ENCODE measurements at regions not wholly inside any gene's neighbourhood (a gene's known extent, or its start where the extent isn't known, plus 50 kb on each side); places are given as distances from the start of the nearest gene placed in this dataset.

DNA sequence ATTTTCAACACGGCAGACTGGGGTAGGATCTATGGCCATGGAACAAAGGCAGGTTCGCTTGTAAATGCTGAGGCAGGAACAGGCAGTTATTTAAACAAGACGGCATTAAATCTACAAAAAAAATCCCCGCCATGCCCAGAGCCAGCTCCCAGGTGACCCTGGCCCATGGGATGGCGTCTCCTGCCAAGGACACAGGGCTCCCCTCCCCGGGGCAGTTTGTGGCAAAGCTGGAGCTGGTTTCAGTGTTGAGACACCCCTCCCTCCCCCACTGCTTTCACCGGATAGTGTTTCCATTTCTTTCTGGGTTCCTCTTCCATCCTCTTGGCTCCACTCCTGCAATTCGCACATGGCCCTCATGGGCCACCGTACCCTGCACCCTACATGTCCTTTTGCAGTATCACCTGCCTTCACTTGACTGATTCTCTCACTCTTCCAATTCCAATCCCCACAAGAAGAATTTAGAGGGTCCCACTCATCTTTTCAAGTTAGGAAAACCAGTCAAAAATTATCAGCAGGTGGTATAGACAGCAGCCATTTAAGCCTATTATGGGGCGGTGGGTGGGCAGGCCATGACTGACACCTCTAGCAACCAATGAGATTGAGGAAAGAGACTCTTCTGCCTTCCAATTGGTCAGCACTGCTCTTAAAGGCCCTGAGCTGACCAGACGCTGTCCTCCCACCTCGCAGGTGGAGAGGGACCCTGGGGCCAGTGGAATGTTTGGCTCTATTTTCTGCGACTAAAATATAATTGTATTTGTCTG, 52.0 kb downstream of the OLIG1 start:
- H3K27ac ChIP-seq (ENCODE audit: low read depth in 1 of 3, low read length in 2 of 3) = no peak overlapping the region
- no peaks in the 10 kb centered on the region for H3K27me3 ChIP-seq (ENCODE audit: control insufficient read depth in 3 of 3, insufficient read depth in 3 of 3, low read length in 3 of 3)
- FAIRE-seq (no peak), DNase-seq (peak in 1 of 2 donors; percentile 8)
- H3K9me3 ChIP-seq (ENCODE audit: control insufficient read depth in 2 of 2, insufficient read depth in 1 of 2, low read depth in 1 of 2, low read length in 1 of 2) = no peaks in the 10 kb centered on the region
- H3K4me1 ChIP-seq (ENCODE audit: control insufficient read depth in 3 of 3, insufficient read depth in 2 of 3, low read depth in 1 of 3, low read length in 2 of 3) = peaks cover 0 to under 1% (median under 1%) of the 10 kb centered on the region in 3 donors
- 84 to 85% (median 84%) methylated on average over 13 of the region's 13 CpGs for WGBS, 3 donors
- no peak overlapping the region for H3K4me3 ChIP-seq (ENCODE audit: low read depth in 1 of 3, low read length in 3 of 3)
- H3K36me3 ChIP-seq (ENCODE audit: control insufficient read depth in 3 of 3, insufficient read depth in 2 of 3, low read depth in 1 of 3, low read length in 3 of 3) = no peaks in the 10 kb centered on the region

DNA sequence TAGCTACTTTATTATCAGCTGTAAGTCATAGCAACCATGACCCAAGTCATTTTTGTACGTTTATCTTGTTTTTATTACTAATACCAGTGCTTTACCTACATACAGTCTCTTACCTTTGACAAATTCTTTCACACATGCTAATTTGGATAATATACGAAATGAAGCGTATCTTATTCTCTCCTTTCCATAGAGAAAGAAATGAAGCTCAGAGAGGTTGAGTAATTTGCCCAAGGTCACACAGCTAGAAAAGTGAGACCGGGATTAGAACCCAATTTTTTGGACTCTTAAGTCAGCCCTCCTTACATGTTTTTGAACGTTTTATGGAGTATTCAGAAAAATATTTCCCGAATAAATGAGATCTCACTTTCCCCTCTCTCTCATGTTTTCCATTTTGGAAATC, 52.6 kb downstream of the OLIG1 start:
- FAIRE-seq = no peak
- no peak for DNase-seq
- Histone ChIP-seq H3K27me3 (ENCODE audit: control insufficient read depth in 3 of 3, insufficient read depth in 3 of 3, low read length in 3 of 3) (peaks cover 0 to 2% (median 0%) of the 10 kb centered on the region in 3 donors), H3K36me3 (ENCODE audit: control insufficient read depth in 3 of 3, insufficient read depth in 2 of 3, low read depth in 1 of 3, low read length in 3 of 3) (no peaks in the 10 kb centered on the region), H3K4me1 (ENCODE audit: control insufficient read depth in 3 of 3, insufficient read depth in 2 of 3, low read depth in 1 of 3, low read length in 2 of 3) (peaks cover 0 to 3% (median 2%) of the 10 kb centered on the region in 3 donors), H3K9me3 (ENCODE audit: control insufficient read depth in 2 of 2, insufficient read depth in 1 of 2, low read depth in 1 of 2, low read length in 1 of 2) (no peaks in the 10 kb centered on the region), H3K27ac (ENCODE audit: low read depth in 1 of 3, low read length in 2 of 3) (no peak overlapping the region), H3K4me3 (ENCODE audit: low read depth in 1 of 3, low read length in 3 of 3) (no peak overlapping the region)
- WGBS, 3 donors = 88 to 89% (median 88%) methylated on average over 6 of the region's 6 CpGs

DNA sequence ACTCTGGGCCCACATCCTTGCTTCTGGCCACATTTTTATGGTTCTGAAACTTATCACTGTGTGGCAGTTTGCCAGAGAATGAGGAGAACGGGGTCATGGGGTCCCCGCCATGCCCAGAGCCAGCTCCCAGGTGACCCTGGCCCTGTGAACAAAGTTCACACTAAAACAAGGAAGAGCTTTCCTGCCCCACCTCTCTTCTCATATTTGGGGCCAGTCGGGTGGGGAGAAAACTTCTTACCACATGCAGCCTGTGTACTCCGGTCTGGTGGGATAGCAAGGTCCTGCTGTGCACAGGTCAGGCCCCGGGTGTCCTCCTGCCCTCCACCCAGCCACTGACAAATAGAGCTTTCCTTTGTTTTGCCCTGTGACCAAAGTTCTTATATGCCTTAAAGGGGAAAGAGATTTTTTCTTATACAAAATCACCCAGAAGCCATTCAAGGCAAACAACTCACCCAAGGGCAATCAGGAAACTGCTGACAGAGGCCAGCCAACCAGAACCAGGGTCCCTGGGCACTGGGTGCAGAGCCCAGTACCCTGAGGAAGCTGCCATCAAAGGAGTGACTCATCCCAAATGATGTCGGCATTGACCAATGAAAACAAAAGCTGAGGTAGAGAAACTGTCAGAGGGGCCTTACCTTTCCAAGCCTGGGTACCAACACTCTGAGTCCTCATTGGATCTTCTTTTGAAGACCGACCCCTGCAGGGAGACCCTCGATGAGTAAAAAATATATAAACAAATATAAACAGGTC, 53.6 kb downstream of the OLIG1 start:
- Histone ChIP-seq H3K4me1 (ENCODE audit: control insufficient read depth in 3 of 3, insufficient read depth in 2 of 3, low read depth in 1 of 3, low read length in 2 of 3) (peaks cover 0 to 3% (median 2%) of the 10 kb centered on the region in 3 donors), H3K36me3 (ENCODE audit: control insufficient read depth in 3 of 3, insufficient read depth in 2 of 3, low read depth in 1 of 3, low read length in 3 of 3) (no peaks in the 10 kb centered on the region), H3K27me3 (ENCODE audit: control insufficient read depth in 3 of 3, insufficient read depth in 3 of 3, low read length in 3 of 3) (peaks cover 0 to 11% (median under 1%) of the 10 kb centered on the region in 3 donors), H3K9me3 (ENCODE audit: control insufficient read depth in 2 of 2, insufficient read depth in 1 of 2, low read depth in 1 of 2, low read length in 1 of 2) (no peaks in the 10 kb centered on the region), H3K27ac (ENCODE audit: low read depth in 1 of 3, low read length in 2 of 3) (no peak overlapping the region), H3K4me3 (ENCODE audit: low read depth in 1 of 3, low read length in 3 of 3) (no peak overlapping the region)
- WGBS, 3 donors = 35 to 57% (median 44%) methylated on average over 8 of the region's 8 CpGs
- FAIRE-seq (no peak), DNase-seq (peak; percentile 37 to 74)

DNA sequence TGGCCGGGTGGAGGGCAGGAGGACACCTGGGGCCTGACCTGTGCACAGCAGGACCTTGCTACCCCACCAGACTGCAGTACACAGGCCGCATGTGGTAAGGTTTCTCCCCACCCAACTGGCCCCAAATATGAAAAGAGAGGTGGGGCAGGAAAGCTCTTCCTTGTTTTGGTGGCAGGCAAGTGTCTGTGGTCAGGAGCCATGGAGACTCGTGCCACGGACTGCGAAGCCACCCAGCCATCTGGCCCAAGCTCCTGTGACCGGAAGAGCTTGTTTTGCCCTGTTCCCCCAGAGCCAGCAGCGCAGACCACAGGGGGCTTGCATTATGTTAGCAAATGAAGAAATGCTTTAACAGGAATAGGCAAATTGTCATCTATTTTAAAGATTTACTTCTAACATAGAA, 54.9 kb downstream of the OLIG1 start:
- Histone ChIP-seq H3K27ac (ENCODE audit: low read depth in 1 of 3, low read length in 2 of 3) (no peak overlapping the region), H3K4me1 (ENCODE audit: control insufficient read depth in 3 of 3, insufficient read depth in 2 of 3, low read depth in 1 of 3, low read length in 2 of 3) (peaks cover 0 to 3% (median 2%) of the 10 kb centered on the region in 3 donors), H3K4me3 (ENCODE audit: low read depth in 1 of 3, low read length in 3 of 3) (no peak overlapping the region), H3K9me3 (ENCODE audit: control insufficient read depth in 2 of 2, insufficient read depth in 1 of 2, low read depth in 1 of 2, low read length in 1 of 2) (no peaks in the 10 kb centered on the region), H3K27me3 (ENCODE audit: control insufficient read depth in 3 of 3, insufficient read depth in 3 of 3, low read length in 3 of 3) (peaks cover 0 to 16% (median 5%) of the 10 kb centered on the region in 3 donors), H3K36me3 (ENCODE audit: control insufficient read depth in 3 of 3, insufficient read depth in 2 of 3, low read depth in 1 of 3, low read length in 3 of 3) (no peaks in the 10 kb centered on the region)
- 75 to 86% (median 83%) methylated on average over 7 of the region's 7 CpGs for WGBS, 3 donors
- no peak for DNase-seq
- FAIRE-seq = no peak

DNA sequence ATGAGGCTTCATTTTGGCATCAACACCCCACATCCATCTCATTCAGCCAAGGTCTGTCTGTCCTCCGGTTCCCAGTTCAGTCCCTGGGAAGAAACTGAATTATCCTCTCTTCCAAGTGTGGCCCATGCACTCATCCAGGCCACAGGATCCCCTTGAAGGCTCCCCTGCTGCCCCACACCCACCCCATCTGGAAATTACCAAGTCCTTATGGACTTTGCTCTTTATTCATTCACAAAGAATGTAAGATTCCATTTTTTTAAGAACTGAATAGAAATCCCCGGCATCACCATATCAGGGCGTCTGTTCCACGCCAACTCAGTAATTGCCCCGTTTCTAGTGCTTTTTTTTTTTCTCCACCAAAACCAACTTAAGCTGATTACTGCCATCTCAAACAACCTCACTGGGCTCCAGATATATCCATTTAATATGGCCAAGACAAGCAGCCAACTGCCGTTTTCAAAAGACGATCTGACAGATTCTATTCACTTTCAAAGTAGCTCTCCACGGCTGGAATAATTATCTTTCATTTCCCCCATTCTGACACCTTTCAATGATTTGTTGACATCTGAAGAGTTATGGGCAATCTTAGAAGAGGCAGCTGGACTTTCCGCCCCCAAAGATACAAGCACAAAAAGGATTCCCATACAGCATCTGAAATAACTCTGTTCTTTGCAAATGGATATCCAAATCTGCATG, 55.9 kb downstream of the OLIG1 start:
- peaks cover 0 to 16% (median 5%) of the 10 kb centered on the region in 3 donors for H3K27me3 ChIP-seq (ENCODE audit: control insufficient read depth in 3 of 3, insufficient read depth in 3 of 3, low read length in 3 of 3)
- peaks cover 0 to 3% (median 2%) of the 10 kb centered on the region in 3 donors for H3K4me1 ChIP-seq (ENCODE audit: control insufficient read depth in 3 of 3, insufficient read depth in 2 of 3, low read depth in 1 of 3, low read length in 2 of 3)
- H3K9me3 ChIP-seq (ENCODE audit: control insufficient read depth in 2 of 2, insufficient read depth in 1 of 2, low read depth in 1 of 2, low read length in 1 of 2) = no peaks in the 10 kb centered on the region
- FAIRE-seq = no peak
- WGBS, 3 donors = 47 to 69% (median 57%) methylated on average over 9 of the region's 9 CpGs
- H3K36me3 ChIP-seq (ENCODE audit: control insufficient read depth in 3 of 3, insufficient read depth in 2 of 3, low read depth in 1 of 3, low read length in 3 of 3) = no peaks in the 10 kb centered on the region
- H3K4me3 ChIP-seq (ENCODE audit: low read depth in 1 of 3, low read length in 3 of 3) = no peak overlapping the region
- H3K27ac ChIP-seq (ENCODE audit: low read depth in 1 of 3, low read length in 2 of 3) = no peak overlapping the region
- peak in 1 of 2 donors; percentile 24 for DNase-seq

DNA sequence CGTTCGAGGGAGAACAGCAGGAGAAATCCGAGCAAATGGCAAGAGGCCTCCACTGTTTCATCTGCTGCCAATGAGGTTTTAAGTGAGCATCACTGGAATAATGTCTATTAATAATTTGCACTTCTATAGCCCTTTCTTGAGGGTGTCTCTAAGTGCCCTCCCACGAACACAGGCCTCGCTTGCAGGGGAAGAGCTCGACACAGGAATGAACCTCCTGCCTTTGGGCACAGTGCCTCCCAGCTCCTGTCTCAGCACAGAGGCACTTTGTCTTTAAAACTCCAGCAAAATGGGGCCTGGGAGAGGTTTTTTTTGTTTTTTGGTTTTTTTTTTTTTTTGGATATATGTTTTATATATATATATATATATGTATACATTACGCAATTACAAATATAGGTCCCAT, 56.6 kb downstream of the OLIG1 start:
- H3K27ac ChIP-seq (ENCODE audit: low read depth in 1 of 3, low read length in 2 of 3) = no peak overlapping the region
- FAIRE-seq = no peak
- no peak overlapping the region for H3K4me3 ChIP-seq (ENCODE audit: low read depth in 1 of 3, low read length in 3 of 3)
- WGBS, 3 donors = 79 to 86% (median 81%) methylated on average over 7 of the region's 7 CpGs
- H3K27me3 ChIP-seq (ENCODE audit: control insufficient read depth in 3 of 3, insufficient read depth in 3 of 3, low read length in 3 of 3) = peaks cover 0 to 19% (median 5%) of the 10 kb centered on the region in 3 donors
- peaks cover 0 to 3% (median 2%) of the 10 kb centered on the region in 3 donors for H3K4me1 ChIP-seq (ENCODE audit: control insufficient read depth in 3 of 3, insufficient read depth in 2 of 3, low read depth in 1 of 3, low read length in 2 of 3)
- no peaks in the 10 kb centered on the region for H3K9me3 ChIP-seq (ENCODE audit: control insufficient read depth in 2 of 2, insufficient read depth in 1 of 2, low read depth in 1 of 2, low read length in 1 of 2)
- no peaks in the 10 kb centered on the region for H3K36me3 ChIP-seq (ENCODE audit: control insufficient read depth in 3 of 3, insufficient read depth in 2 of 3, low read depth in 1 of 3, low read length in 3 of 3)
- DNase-seq = no peak

DNA sequence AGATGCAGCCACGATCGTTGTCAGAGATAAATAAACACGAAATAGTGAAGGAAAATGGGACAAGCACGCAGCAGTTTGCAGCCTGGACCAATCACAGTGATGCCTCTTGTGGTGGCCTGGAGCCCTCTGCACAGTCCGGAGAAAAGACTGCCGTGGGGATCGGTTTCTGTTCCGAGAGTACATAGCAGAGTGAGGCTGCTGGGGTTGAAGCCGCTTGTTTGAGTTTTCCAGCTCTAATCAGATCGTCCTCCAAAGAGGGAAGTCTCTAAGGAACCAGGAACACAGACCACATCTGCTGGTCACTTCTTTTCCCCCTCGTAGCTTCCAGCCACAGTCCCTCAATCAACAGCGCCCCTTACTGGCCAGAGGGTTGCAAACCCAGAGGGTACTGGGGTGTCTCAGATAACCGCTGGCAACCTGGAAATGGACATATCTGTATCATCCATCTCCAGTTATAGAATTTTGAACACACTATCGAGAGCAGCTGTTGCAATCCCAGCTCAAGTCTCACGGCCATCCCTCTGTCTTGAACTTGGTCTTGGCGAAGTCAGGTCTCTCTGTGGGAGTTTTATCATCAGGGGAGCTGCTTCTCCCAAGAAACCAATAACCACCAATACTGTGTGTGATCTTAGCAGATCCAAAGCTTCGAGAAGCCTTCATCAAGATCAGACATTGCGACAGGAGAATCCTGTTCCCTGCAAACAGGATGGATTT, 57.4 kb downstream of the OLIG1 start:
- 4 to 10% (median 9%) methylated on average over 18 of the region's 18 CpGs for WGBS, 3 donors
- DNase-seq = peak; percentile 54 to 81
- Histone ChIP-seq H3K4me3 (ENCODE audit: low read depth in 1 of 3, low read length in 3 of 3) (peak overlapping the region in 1 of 3 donors; percentile 34), H3K27me3 (ENCODE audit: control insufficient read depth in 3 of 3, insufficient read depth in 3 of 3, low read length in 3 of 3) (peaks cover 0 to 22% (median 5%) of the 10 kb centered on the region in 3 donors), H3K4me1 (ENCODE audit: control insufficient read depth in 3 of 3, insufficient read depth in 2 of 3, low read depth in 1 of 3, low read length in 2 of 3) (peaks cover 0 to 3% (median 2%) of the 10 kb centered on the region in 3 donors), H3K36me3 (ENCODE audit: control insufficient read depth in 3 of 3, insufficient read depth in 2 of 3, low read depth in 1 of 3, low read length in 3 of 3) (no peaks in the 10 kb centered on the region), H3K27ac (ENCODE audit: low read depth in 1 of 3, low read length in 2 of 3) (no peak overlapping the region), H3K9me3 (ENCODE audit: control insufficient read depth in 2 of 2, insufficient read depth in 1 of 2, low read depth in 1 of 2, low read length in 1 of 2) (no peaks in the 10 kb centered on the region)
- FAIRE-seq = no peak

DNA sequence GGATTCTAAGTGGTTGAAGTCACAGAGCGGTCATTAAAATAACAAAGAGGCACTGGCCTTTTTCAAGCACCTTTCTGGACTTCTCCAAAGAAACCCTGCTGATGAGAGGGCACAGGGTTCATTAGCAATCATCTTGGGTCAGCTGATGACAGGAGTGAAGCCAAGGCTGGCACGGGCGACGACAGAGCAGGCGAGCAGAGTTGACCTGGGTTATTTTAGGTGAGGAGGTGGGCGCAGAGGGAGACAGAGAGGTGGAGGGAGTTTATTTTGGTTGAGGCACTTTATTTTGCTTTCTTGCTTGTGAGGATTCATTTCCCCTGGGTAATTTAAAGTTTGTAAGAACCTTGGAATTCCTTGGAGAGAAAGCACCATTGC, 57.9 kb downstream of the OLIG1 start:
- no peak overlapping the region for H3K27ac ChIP-seq (ENCODE audit: low read depth in 1 of 3, low read length in 2 of 3)
- DNase-seq (no peak), FAIRE-seq (no peak)
- H3K4me3 ChIP-seq (ENCODE audit: low read depth in 1 of 3, low read length in 3 of 3) = no peak overlapping the region
- peaks cover 0 to 3% (median 2%) of the 10 kb centered on the region in 3 donors for H3K4me1 ChIP-seq (ENCODE audit: control insufficient read depth in 3 of 3, insufficient read depth in 2 of 3, low read depth in 1 of 3, low read length in 2 of 3)
- H3K9me3 ChIP-seq (ENCODE audit: control insufficient read depth in 2 of 2, insufficient read depth in 1 of 2, low read depth in 1 of 2, low read length in 1 of 2) = no peaks in the 10 kb centered on the region
- peaks cover 0 to 22% (median 5%) of the 10 kb centered on the region in 3 donors for H3K27me3 ChIP-seq (ENCODE audit: control insufficient read depth in 3 of 3, insufficient read depth in 3 of 3, low read length in 3 of 3)
- no peaks in the 10 kb centered on the region for H3K36me3 ChIP-seq (ENCODE audit: control insufficient read depth in 3 of 3, insufficient read depth in 2 of 3, low read depth in 1 of 3, low read length in 3 of 3)
- 27 to 31% (median 28%) methylated on average over 6 of the region's 6 CpGs for WGBS, 3 donors

All from small intestine (tissue), 7 donors.